ENCODE measurements at regions not wholly inside any gene's neighbourhood (a gene's known extent, or its start where the extent isn't known, plus 50 kb on each side); places are given as distances from the start of the nearest gene placed in this dataset.

DNA sequence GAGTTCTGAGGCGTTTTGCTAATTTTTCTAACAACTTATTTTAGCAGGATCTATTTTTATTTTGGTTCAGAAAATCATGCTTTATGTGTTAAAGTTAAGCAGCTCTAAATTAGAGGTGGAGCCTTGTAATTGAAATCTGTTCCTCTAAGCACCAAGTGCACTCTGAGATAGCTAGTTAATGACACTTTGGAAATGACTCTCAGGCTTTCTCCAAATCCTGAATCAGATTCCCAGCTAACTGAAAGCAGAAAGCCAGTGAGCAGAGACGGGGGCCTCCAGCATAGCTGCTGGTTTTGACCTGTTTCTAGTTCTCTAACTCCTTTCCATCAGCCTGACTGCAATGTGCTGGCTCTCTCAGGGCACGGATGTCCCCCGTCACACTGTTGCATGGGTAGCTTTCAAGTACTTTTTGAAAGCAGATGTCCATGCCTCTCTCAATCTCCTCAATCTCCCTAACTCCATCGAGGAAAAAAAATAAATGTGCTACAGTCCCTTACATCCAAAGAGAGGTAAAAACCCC, 326.5 kb downstream of the SATB2 start:
- Histone ChIP-seq H3K4me1 (ENCODE audit: low read length) (no peaks in the 10 kb centered on the region), H3F3A (ENCODE audit: insufficient read depth, low read length) (no peaks in the 10 kb centered on the region), H2AFZ (ENCODE audit: low read length) (no peak overlapping the region), H3K36me3 (replicated peaks; ENCODE audit: insufficient read depth, low read length) (no peaks in the 10 kb centered on the region), H3K4me3 (ENCODE audit: low read length) (no peak overlapping the region), H3K9me3 (replicated peaks; ENCODE audit: insufficient read depth, low read length) (no peaks in the 10 kb centered on the region), H3K79me2 (ENCODE audit: low read length) (no peaks in the 10 kb centered on the region), H4K20me1 (ENCODE audit: insufficient read depth, low read length) (no peaks in the 10 kb centered on the region), H3K27me3 (replicated peaks; ENCODE audit: insufficient read depth, low read length) (no peaks in the 10 kb centered on the region), H3K27ac (ENCODE audit: low read length) (no peak overlapping the region), H3K9me2 (replicated peaks; ENCODE audit: insufficient read depth, low read length) (no peaks in the 10 kb centered on the region), H3K4me2 (ENCODE audit: low read depth, low read length) (no peak overlapping the region), H3K9ac (ENCODE audit: low read length) (no peak overlapping the region)
- DNase-seq, result no peak
- TF ChIP-seq, protein P1, sequence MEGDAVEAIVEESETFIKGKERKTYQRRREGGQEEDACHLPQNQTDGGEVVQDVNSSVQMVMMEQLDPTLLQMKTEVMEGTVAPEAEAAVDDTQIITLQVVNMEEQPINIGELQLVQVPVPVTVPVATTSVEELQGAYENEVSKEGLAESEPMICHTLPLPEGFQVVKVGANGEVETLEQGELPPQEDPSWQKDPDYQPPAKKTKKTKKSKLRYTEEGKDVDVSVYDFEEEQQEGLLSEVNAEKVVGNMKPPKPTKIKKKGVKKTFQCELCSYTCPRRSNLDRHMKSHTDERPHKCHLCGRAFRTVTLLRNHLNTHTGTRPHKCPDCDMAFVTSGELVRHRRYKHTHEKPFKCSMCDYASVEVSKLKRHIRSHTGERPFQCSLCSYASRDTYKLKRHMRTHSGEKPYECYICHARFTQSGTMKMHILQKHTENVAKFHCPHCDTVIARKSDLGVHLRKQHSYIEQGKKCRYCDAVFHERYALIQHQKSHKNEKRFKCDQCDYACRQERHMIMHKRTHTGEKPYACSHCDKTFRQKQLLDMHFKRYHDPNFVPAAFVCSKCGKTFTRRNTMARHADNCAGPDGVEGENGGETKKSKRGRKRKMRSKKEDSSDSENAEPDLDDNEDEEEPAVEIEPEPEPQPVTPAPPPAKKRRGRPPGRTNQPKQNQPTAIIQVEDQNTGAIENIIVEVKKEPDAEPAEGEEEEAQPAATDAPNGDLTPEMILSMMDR (IDR thresholded peaks at IDR 0.05; ENCODE audit: low read length), result no peak
- TF ChIP-seq EZH2 (optimal IDR thresholded peaks at IDR 0.05; ENCODE audit: low read depth, low read length) (no peak), EZH2phosphoT487 (IDR thresholded peaks at IDR 0.05; ENCODE audit: low read length) (no peak)

DNA sequence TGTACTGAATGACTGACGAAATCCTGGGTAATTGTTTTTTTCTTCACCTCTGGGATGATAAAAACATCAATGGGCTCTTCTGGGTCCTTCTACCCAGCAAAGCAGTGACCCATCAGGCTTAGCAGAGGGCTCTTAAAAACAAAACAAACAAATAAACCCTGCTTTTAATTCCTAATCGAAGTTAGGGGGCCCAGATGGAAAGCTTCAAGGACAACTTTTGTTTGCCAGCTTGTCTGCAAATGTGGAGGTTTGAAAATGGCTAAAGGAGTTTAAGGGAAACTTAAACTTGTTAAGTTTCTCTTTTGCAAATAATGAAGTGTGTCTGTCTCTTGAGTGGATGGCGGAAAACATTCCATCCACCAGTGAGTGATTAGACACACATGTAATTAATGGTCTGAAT, 327.2 kb downstream of the SATB2 start:
- no peak overlapping the region for H3K4me3 ChIP-seq (ENCODE audit: low read length)
- H2AFZ ChIP-seq (ENCODE audit: low read length), result no peak overlapping the region
- H3K9me3 ChIP-seq (replicated peaks; ENCODE audit: insufficient read depth, low read length), result no peaks in the 10 kb centered on the region
- H3K9me2 ChIP-seq (replicated peaks; ENCODE audit: insufficient read depth, low read length), result no peaks in the 10 kb centered on the region
- no peaks in the 10 kb centered on the region for H3K36me3 ChIP-seq (replicated peaks; ENCODE audit: insufficient read depth, low read length)
- H3K27me3 ChIP-seq (replicated peaks; ENCODE audit: insufficient read depth, low read length), result no peaks in the 10 kb centered on the region
- no peak for DNase-seq
- H3K79me2 ChIP-seq (ENCODE audit: low read length), result no peaks in the 10 kb centered on the region
- H3K4me1 ChIP-seq (ENCODE audit: low read length), result no peaks in the 10 kb centered on the region
- no peak overlapping the region for H3K9ac ChIP-seq (ENCODE audit: low read length)
- H4K20me1 ChIP-seq (ENCODE audit: insufficient read depth, low read length), result no peaks in the 10 kb centered on the region
- no peak overlapping the region for H3K4me2 ChIP-seq (ENCODE audit: low read depth, low read length)
- no peak overlapping the region for H3K27ac ChIP-seq (ENCODE audit: low read length)
- no peaks in the 10 kb centered on the region for H3F3A ChIP-seq (ENCODE audit: insufficient read depth, low read length)
- TF ChIP-seq EZH2 (optimal IDR thresholded peaks at IDR 0.05; ENCODE audit: low read depth, low read length) (no peak), EZH2phosphoT487 (IDR thresholded peaks at IDR 0.05; ENCODE audit: low read length) (no peak)
- TF ChIP-seq, protein P1 (IDR thresholded peaks at IDR 0.05; ENCODE audit: low read length), result no peak

DNA sequence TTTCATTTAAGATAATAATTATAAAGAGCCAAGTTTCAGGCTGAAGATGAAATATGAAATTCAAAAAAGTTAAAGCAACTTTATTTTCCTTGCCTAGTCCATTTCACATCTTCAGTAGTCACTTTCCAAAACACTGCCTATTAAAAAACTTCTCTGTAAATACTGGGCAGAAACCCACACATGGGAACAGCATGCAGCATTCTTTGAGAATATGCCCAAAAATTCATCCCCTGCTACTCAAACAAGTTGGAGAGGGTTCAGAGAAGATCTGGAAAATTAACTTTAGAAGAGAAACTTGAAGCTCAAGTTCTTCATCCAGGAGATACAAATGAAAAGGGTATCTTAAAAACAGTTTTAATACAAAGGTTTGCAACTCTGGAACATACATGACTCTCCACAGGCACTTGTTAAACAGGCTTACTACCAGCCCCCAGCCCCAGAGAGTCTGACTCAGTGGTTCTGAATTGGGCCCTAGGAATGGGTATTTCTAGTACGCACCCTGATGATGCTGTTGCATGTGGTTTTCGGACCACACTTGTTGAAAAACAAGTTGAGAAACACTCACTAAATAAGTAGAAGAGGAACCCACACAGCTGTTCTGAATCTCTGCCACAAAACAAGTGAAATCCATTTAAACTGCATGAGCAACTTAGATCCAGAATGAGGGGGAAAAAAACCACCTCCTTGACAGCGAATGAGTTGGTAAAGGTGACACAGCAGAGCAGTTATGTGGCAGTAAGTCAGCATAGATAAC, 329.1 kb downstream of the SATB2 start:
- H4K20me1 ChIP-seq (ENCODE audit: insufficient read depth, low read length), result no peaks in the 10 kb centered on the region
- no peaks in the 10 kb centered on the region for H3K9me3 ChIP-seq (replicated peaks; ENCODE audit: insufficient read depth, low read length)
- H3K9me2 ChIP-seq (replicated peaks; ENCODE audit: insufficient read depth, low read length), result no peaks in the 10 kb centered on the region
- no peaks in the 10 kb centered on the region for H3K27me3 ChIP-seq (replicated peaks; ENCODE audit: insufficient read depth, low read length)
- no peak overlapping the region for H3K9ac ChIP-seq (ENCODE audit: low read length)
- H3K4me1 ChIP-seq (ENCODE audit: low read length), result no peaks in the 10 kb centered on the region
- H3K4me2 ChIP-seq (ENCODE audit: low read depth, low read length), result no peak overlapping the region
- no peak overlapping the region for H3K4me3 ChIP-seq (ENCODE audit: low read length)
- DNase-seq, result no peak
- H3F3A ChIP-seq (ENCODE audit: insufficient read depth, low read length), result no peaks in the 10 kb centered on the region
- H3K36me3 ChIP-seq (replicated peaks; ENCODE audit: insufficient read depth, low read length), result no peaks in the 10 kb centered on the region
- H3K79me2 ChIP-seq (ENCODE audit: low read length), result no peaks in the 10 kb centered on the region
- no peak overlapping the region for H2AFZ ChIP-seq (ENCODE audit: low read length)
- no peak overlapping the region for H3K27ac ChIP-seq (ENCODE audit: low read length)
- TF ChIP-seq EZH2 (optimal IDR thresholded peaks at IDR 0.05; ENCODE audit: low read depth, low read length) (no peak), EZH2phosphoT487 (IDR thresholded peaks at IDR 0.05; ENCODE audit: low read length) (no peak)

DNA sequence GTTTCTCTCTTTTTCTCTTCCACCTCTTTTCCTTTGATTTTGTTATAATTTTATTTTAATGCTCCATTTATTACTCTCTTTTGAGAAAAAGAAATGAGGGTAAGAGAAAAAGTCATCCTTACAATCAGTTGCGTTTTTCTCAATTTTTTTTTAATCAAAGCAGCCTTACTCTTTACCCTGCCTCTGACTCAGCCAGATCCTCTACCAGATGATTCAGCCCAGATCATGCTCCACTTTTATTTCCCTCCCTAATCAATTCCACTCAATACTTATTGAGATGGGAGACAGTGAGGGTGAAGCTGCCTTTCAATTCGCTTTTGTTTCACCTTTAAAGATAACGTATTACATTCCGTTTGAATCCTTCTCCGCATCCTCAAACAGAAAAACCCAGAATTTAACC, 337.9 kb downstream of the SATB2 start:
- H3K9ac ChIP-seq (ENCODE audit: low read length), result no peak overlapping the region
- H3K4me1 ChIP-seq (ENCODE audit: low read length), result no peaks in the 10 kb centered on the region
- no peak for TF ChIP-seq EZH2 (optimal IDR thresholded peaks at IDR 0.05; ENCODE audit: low read depth, low read length)
- no peak for TF ChIP-seq EZH2phosphoT487 (IDR thresholded peaks at IDR 0.05; ENCODE audit: low read length)
- TF ChIP-seq, protein P1 (IDR thresholded peaks at IDR 0.05; ENCODE audit: low read length), result no peak
- H3K4me3 ChIP-seq (ENCODE audit: low read length), result no peak overlapping the region
- H3F3A ChIP-seq (ENCODE audit: insufficient read depth, low read length), result no peaks in the 10 kb centered on the region
- H4K20me1 ChIP-seq (ENCODE audit: insufficient read depth, low read length), result no peaks in the 10 kb centered on the region
- no peaks in the 10 kb centered on the region for H3K9me2 ChIP-seq (replicated peaks; ENCODE audit: insufficient read depth, low read length)
- no peaks in the 10 kb centered on the region for H3K36me3 ChIP-seq (replicated peaks; ENCODE audit: insufficient read depth, low read length)
- no peak overlapping the region for H2AFZ ChIP-seq (ENCODE audit: low read length)
- no peak for DNase-seq
- H3K27ac ChIP-seq (ENCODE audit: low read length), result no peak overlapping the region
- no peaks in the 10 kb centered on the region for H3K79me2 ChIP-seq (ENCODE audit: low read length)
- no peak overlapping the region for H3K4me2 ChIP-seq (ENCODE audit: low read depth, low read length)
- H3K27me3 ChIP-seq (replicated peaks; ENCODE audit: insufficient read depth, low read length), result no peaks in the 10 kb centered on the region
- H3K9me3 ChIP-seq (replicated peaks; ENCODE audit: insufficient read depth, low read length), result no peaks in the 10 kb centered on the region
